Peyer's patch (tissue), 4 donors: ENCODE measurements at regions not wholly inside any gene's neighbourhood (a gene's known extent, or its start where the extent isn't known, plus 50 kb on each side); places are given as distances from the start of the nearest gene placed in this dataset.

Experiments used
- DNase-seq, 3 donors: peaks; one replicate each; pipeline ENCODE4 v3.0.0-alpha.2; 2017 to 2019
- H3K27ac ChIP-seq, 4 donors: fragments of 200-600 bp; sonication (generic); one replicate each; pipeline ENCODE4 v1.5.1; 2016 to 2019
- H3K27me3 ChIP-seq, 2 donors: fragments of 200-600 bp; sonication (generic); one replicate each; pipeline ENCODE4 v1.5.1; 2019
- H3K36me3 ChIP-seq, 3 donors: fragments of 200-600 bp; sonication (generic); one replicate each; pipeline ENCODE4 v1.5.1; 2016 to 2019
- H3K4me1 ChIP-seq, 4 donors: fragments of 200-600 bp; sonication (generic); one replicate each; pipeline ENCODE4 v1.5.1; 2016 to 2019
- H3K4me3 ChIP-seq, 4 donors: fragments of 200-600 bp; sonication (generic); 1 replicate in 3 of 4; 2 replicates in 1 of 4; pipeline ENCODE4 v1.5.1; 2016 to 2019; ENCODE audit warnings: mild to moderate bottlenecking in 1 of 4
- H3K9me3 ChIP-seq, 4 donors: fragments of 200-600 bp; sonication (generic); one replicate each; pipeline ENCODE4 v1.5.1; 2016 to 2019; ENCODE audit warnings: mild to moderate bottlenecking in 1 of 4
- POLR2A ChIP-seq, 2 donors: fragments of 450-650 bp; IDR thresholded peaks; one replicate each; pipeline ENCODE4 v1.5.1; 2017; ENCODE audit warnings: antibody characterized with exemption in 2 of 2, mild to moderate bottlenecking in 2 of 2, moderate library complexity in 2 of 2
- TF ChIP-seq, protein P1 (sequence below), 6 experiments: fragments of 450-650 bp in 4 of 6; fragments of 200-600 bp in 2 of 6; sonication (generic) in 1 of 6; IDR thresholded peaks; one replicate each; pipeline ENCODE4 v1.5.1; 2017 to 2019; ENCODE audit warnings: antibody characterized with exemption in 6 of 6, mild to moderate bottlenecking in 3 of 6, moderate library complexity in 1 of 6

GRCh38 chr19:32176591-32176990 is 168.8 kb upstream of the ZNF507 start:
- Histone ChIP-seq H3K4me3 (no peak overlapping the region), H3K36me3 (no peaks in the 10 kb centered on the region), H3K9me3 (no peaks in the 10 kb centered on the region), H3K27ac (no peak overlapping the region), H3K27me3 (no peaks in the 10 kb centered on the region), H3K4me1 (no peaks in the 10 kb centered on the region)
- no peak for DNase-seq
- TF ChIP-seq, protein P1, sequence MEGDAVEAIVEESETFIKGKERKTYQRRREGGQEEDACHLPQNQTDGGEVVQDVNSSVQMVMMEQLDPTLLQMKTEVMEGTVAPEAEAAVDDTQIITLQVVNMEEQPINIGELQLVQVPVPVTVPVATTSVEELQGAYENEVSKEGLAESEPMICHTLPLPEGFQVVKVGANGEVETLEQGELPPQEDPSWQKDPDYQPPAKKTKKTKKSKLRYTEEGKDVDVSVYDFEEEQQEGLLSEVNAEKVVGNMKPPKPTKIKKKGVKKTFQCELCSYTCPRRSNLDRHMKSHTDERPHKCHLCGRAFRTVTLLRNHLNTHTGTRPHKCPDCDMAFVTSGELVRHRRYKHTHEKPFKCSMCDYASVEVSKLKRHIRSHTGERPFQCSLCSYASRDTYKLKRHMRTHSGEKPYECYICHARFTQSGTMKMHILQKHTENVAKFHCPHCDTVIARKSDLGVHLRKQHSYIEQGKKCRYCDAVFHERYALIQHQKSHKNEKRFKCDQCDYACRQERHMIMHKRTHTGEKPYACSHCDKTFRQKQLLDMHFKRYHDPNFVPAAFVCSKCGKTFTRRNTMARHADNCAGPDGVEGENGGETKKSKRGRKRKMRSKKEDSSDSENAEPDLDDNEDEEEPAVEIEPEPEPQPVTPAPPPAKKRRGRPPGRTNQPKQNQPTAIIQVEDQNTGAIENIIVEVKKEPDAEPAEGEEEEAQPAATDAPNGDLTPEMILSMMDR (IDR thresholded peaks at IDR 0.05) = no peak
- TF ChIP-seq POLR2A (IDR thresholded peaks at IDR 0.05) = no peak

GRCh38 chr19:32177686-32178085 is 167.7 kb upstream of the ZNF507 start:
- TF ChIP-seq, protein P1 (IDR thresholded peaks at IDR 0.05) = no peak
- TF ChIP-seq POLR2A (IDR thresholded peaks at IDR 0.05) = no peak
- no peak for DNase-seq
- Histone ChIP-seq H3K4me1 (no peaks in the 10 kb centered on the region), H3K27ac (no peak overlapping the region), H3K27me3 (no peaks in the 10 kb centered on the region), H3K9me3 (no peaks in the 10 kb centered on the region), H3K36me3 (no peaks in the 10 kb centered on the region), H3K4me3 (no peak overlapping the region)

DNA sequence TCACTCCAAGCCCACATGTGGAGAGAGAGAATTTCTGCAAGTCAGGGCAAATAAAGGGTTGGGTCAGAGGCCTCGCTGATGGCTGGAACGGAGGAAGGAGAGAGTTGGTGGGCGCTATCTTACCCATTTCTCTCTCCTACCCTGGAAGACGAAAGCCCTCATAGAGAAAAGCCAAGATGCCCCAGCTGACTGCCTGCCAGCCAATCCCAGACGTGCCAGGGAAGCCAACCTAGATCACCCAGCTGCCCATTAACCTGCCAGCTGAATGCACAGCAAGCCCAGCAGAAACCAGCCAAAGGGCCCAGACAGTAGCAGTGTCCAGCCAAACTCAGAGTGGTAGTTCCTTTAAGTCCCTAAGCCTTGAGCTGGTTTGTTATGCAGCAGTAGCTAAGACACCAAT is 167.0 kb upstream of the ZNF507 start:
- H3K4me1 ChIP-seq = no peaks in the 10 kb centered on the region
- no peaks in the 10 kb centered on the region for H3K36me3 ChIP-seq
- TF ChIP-seq, protein P1 (IDR thresholded peaks at IDR 0.05) = no peak
- no peak for TF ChIP-seq POLR2A (IDR thresholded peaks at IDR 0.05)
- H3K27me3 ChIP-seq = no peaks in the 10 kb centered on the region
- no peak overlapping the region for H3K27ac ChIP-seq
- DNase-seq = no peak
- H3K9me3 ChIP-seq = no peaks in the 10 kb centered on the region
- H3K4me3 ChIP-seq = no peak overlapping the region

DNA sequence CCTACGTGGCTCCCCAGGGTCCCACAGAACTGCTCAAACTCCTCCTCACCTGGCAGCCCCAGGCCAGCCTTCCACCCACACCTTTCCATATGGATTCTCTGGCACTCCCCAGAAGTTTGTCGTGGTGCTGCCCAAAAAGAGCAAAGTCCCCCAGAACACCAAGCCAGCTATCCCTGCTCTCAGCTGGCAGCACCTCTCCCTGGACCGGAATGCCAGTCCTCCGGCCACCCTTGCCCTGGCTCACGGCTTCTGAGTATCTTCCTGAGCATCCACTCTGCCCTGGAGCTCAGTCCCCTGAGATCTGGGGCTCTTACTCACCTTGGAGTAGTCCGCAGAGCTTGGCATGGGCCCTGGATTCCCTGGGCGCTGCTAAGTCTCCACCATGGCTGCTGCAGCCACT is 166.5 kb upstream of the ZNF507 start:
- Histone ChIP-seq H3K4me1 (no peaks in the 10 kb centered on the region), H3K9me3 (no peaks in the 10 kb centered on the region), H3K4me3 (no peak overlapping the region), H3K27me3 (no peaks in the 10 kb centered on the region), H3K36me3 (no peaks in the 10 kb centered on the region), H3K27ac (no peak overlapping the region)
- DNase-seq = no peak
- TF ChIP-seq, protein P1 (IDR thresholded peaks at IDR 0.05) = no peak
- no peak for TF ChIP-seq POLR2A (IDR thresholded peaks at IDR 0.05)

- H3K27ac ChIP-seq = no peak overlapping the region
- no peaks in the 10 kb centered on the region for H3K9me3 ChIP-seq
- DNase-seq = no peak
- H3K36me3 ChIP-seq = no peaks in the 10 kb centered on the region
- no peak overlapping the region for H3K4me3 ChIP-seq
- H3K27me3 ChIP-seq = no peaks in the 10 kb centered on the region
- TF ChIP-seq, protein P1 (IDR thresholded peaks at IDR 0.05) = no peak
- no peak for TF ChIP-seq POLR2A (IDR thresholded peaks at IDR 0.05)
- H3K4me1 ChIP-seq = no peaks in the 10 kb centered on the region
Measured at GRCh38 chr19:32181216-32181920, 164.0 kb upstream of the ZNF507 start.
